ENCODE measurements at regions not wholly inside any gene's neighbourhood (a gene's known extent, or its start where the extent isn't known, plus 50 kb on each side); places are given as distances from the start of the nearest gene placed in this dataset.

DNA sequence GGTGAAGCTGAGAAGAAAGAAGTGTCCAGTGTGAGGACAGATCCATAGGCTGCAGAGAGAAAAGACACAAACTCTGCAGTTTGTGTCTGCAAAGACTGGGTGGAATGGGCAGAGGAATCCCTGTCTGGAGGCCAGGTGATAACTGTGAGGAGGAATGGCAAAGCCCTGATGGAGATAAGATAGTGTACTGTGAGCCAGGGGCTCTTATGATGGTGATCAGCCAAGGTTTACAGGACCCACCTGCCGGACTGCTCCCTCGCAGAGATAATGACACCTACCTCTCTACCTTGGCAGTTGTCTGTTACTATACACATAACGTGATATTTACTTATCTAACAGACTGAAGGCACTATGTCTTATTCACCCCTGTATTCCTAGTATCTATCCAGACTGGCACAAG, 92.6 kb upstream of the ASIC2 start:
- no peak for DNase-seq
- intact Hi-C loops (cut with micrococcal nuclease): no loop called here
- Mint-ChIP-seq H3K4me1 (no peaks in the 10 kb centered on the region), H3K4me3 (no peak overlapping the region), H3K27me3 (no peaks in the 10 kb centered on the region), H3K36me3 (ENCODE audit: low read depth) (no peaks in the 10 kb centered on the region), H3K9me3 (no peaks in the 10 kb centered on the region), H3K27ac (no peak overlapping the region)

DNA sequence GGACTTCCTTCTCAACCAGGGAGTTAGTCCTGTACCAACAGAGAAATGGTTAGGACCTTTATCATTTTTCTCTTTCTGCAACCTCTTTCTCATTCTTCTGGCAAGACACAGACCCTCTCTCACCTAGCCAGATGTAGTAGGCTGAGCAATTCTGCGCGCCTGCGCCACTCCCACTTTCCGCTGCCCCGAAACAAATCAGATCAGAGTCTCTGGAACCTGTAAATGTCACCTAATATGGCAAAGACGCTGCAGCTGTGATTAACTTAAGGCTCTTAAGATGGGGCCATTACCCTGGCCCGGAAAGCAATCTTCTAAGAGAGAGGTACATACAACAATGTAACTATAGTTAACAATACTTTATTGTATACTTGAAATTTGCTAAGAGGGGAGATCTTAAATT, 94.3 kb upstream of the ASIC2 start:
- Mint-ChIP-seq H3K4me3 (no peak overlapping the region), H3K27ac (no peak overlapping the region), H3K27me3 (no peaks in the 10 kb centered on the region), H3K4me1 (no peaks in the 10 kb centered on the region), H3K9me3 (no peaks in the 10 kb centered on the region), H3K36me3 (ENCODE audit: low read depth) (no peaks in the 10 kb centered on the region)
- DNase-seq: no peak
- intact Hi-C loops (cut with micrococcal nuclease): no loop called here

DNA sequence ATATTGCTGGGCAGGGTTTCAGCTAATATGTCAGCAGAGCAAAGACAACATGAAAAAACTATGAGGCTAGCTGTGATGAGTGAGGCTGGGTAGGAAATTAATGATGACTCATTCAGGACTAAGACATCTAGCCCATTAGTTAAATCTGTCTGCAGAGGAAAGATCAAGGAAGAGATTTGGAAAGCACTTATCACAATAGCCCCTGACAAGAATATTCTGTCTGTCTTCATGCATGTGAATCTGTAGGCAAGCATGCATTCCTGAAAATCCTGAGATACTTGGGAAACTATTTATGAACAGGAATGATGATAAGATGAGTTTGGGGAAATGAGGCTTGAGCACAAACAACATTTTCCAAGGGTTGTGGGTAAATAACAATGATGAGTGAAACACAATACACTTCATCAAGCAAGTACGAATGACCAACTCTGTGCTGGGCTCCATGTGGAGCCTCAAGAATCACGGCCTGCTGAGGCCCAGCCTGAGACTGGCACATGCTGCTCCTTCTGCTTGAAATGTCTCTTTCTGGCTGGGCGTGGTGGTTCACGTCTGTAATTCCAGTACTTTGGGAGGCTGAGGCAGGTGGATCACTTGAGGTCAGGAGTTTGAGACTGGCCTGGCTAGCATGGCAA, 96.5 kb upstream of the ASIC2 start:
- Mint-ChIP-seq H3K27ac (no peak overlapping the region), H3K4me3 (no peak overlapping the region), H3K4me1 (no peaks in the 10 kb centered on the region), H3K27me3 (no peaks in the 10 kb centered on the region), H3K36me3 (ENCODE audit: low read depth) (no peaks in the 10 kb centered on the region), H3K9me3 (no peaks in the 10 kb centered on the region)
- intact Hi-C loops (cut with micrococcal nuclease): no loop called here
- DNase-seq: no peak

DNA sequence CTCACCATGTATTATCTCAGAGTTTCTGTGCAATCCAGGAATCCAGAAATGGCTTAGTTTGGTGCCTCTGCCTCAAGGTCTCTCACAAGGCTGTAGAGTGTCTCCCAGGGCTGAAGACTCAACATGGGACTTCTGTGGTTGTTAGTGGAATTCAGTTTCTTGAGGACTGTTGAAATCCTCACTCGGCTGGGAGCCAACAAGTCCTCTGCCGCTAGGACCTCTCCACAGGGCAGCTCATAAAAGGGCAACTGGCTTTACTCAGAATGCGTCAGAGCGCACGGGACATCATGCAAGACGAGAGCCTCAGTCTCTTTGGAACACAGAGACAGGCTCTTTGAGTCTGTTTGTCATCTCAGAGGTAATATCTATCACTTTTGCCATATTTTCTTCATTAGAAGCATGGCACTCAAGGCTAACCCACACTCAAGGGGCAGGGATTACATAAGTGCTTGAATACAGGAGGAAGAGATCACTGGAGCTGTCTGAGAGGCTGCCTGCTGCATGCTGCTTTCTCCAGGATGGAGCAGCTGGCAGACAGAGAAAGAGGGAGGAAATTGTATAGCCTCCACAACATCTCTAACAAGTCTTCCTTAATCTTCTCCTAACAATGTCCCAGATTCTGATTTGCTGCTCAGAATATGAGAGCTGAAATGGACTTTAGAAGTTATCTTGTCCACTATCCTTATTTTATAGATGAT, 97.5 kb upstream of the ASIC2 start:
- Mint-ChIP-seq H3K36me3 (ENCODE audit: low read depth) (no peaks in the 10 kb centered on the region), H3K27me3 (no peaks in the 10 kb centered on the region), H3K4me3 (no peak overlapping the region), H3K9me3 (no peaks in the 10 kb centered on the region), H3K27ac (no peak overlapping the region), H3K4me1 (no peaks in the 10 kb centered on the region)
- intact Hi-C loops (cut with micrococcal nuclease): no loop called here
- DNase-seq: no peak

DNA sequence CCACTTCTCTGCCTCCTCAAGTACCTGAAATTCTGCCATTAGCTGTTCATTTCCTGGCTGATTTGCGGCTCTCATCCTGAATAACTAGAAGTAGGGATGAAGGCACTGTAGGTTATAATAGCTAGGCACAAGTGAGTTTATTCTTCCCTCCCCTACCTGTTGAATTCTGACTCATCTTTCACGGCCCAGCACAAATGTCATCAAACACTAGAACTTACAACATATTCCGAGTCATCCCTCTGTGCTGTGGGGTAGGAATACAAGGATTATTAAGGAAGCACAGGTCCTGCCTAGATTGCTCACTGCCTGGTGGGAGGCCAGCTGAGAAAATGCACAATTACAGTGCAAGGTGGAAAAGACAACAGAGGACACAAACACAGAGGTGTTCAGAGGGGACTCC, 103.7 kb upstream of the ASIC2 start:
- intact Hi-C loops (cut with micrococcal nuclease): no loop called here
- no peaks in the 10 kb centered on the region for H3K4me1 Mint-ChIP-seq
- no peaks in the 10 kb centered on the region for H3K9me3 Mint-ChIP-seq
- H3K27ac Mint-ChIP-seq: no peak overlapping the region
- H3K27me3 Mint-ChIP-seq: no peaks in the 10 kb centered on the region
- DNase-seq: no peak
- no peaks in the 10 kb centered on the region for H3K36me3 Mint-ChIP-seq (ENCODE audit: low read depth)
- no peak overlapping the region for H3K4me3 Mint-ChIP-seq

DNA sequence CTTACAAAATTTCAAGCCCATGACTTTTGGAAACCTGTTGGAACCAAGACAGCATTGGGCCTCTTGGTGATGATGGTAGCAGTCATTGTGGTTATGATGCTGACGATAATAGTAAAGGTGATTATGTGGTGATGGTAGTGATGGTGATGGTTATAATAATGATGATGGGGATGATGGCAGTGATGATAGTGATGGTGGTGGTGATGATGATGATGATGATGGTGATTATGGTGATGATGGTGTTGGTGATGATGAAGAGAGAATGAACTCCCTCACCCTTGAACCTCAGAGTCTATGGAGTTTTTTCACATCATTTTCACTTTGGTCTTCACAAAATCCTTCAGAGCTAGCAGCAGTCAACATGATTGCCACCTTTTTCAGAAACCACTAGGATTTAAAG, 105.3 kb upstream of the ASIC2 start:
- no peaks in the 10 kb centered on the region for H3K36me3 Mint-ChIP-seq (ENCODE audit: low read depth)
- H3K4me3 Mint-ChIP-seq: no peak overlapping the region
- no peak overlapping the region for H3K27ac Mint-ChIP-seq
- intact Hi-C loops (cut with micrococcal nuclease): no loop called here
- no peak for DNase-seq
- H3K4me1 Mint-ChIP-seq: no peaks in the 10 kb centered on the region
- H3K9me3 Mint-ChIP-seq: no peaks in the 10 kb centered on the region
- no peaks in the 10 kb centered on the region for H3K27me3 Mint-ChIP-seq

DNA sequence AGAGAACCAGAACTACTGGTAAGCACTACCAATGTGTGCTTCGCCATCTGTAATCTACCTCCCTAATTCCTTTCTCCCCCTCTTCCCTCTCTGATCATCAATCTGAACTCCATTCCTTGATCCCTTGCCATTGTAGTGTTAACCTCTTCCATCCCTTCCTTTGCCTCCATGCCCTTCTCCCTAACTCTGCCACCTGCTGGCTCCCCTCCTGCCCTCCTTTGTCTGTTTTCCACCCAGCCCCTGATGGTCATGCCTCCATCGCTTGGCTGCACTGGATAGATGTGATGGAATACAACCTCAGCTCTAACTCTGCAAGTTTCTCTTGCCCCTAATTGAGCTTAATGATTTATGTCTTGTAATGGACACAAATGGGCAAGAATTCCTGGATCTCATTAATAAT, 108.2 kb upstream of the ASIC2 start:
- no peaks in the 10 kb centered on the region for H3K4me1 Mint-ChIP-seq
- H3K36me3 Mint-ChIP-seq (ENCODE audit: low read depth): no peaks in the 10 kb centered on the region
- H3K4me3 Mint-ChIP-seq: no peak overlapping the region
- H3K27ac Mint-ChIP-seq: no peak overlapping the region
- no peaks in the 10 kb centered on the region for H3K9me3 Mint-ChIP-seq
- H3K27me3 Mint-ChIP-seq: no peaks in the 10 kb centered on the region
- no peak for DNase-seq
- intact Hi-C loops (cut with micrococcal nuclease): no loop called here

DNA sequence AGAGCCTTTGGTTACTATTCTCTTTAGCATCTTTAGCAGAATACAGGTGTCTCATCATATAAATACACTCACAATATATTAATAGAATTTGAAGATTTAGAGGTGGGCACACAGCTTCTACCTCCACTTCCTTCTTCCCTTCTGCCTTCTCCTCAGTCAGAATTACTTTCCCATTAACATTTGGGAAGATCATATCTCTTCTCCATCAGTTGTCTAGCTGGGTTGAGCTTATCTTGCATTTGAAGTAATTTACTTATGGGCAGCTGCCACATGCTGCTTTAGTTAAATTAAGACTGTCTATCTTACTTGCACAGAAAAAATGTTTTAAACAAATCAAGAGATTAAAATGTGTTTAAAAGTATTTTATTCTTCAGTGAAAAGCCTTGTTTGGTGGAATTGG, 110.1 kb upstream of the ASIC2 start:
- no peak overlapping the region for H3K4me3 Mint-ChIP-seq
- H3K36me3 Mint-ChIP-seq (ENCODE audit: low read depth): no peaks in the 10 kb centered on the region
- no peaks in the 10 kb centered on the region for H3K4me1 Mint-ChIP-seq
- no peak for DNase-seq
- H3K27ac Mint-ChIP-seq: no peak overlapping the region
- no peaks in the 10 kb centered on the region for H3K9me3 Mint-ChIP-seq
- intact Hi-C loops (cut with micrococcal nuclease): no loop called here
- H3K27me3 Mint-ChIP-seq: no peaks in the 10 kb centered on the region

DNA sequence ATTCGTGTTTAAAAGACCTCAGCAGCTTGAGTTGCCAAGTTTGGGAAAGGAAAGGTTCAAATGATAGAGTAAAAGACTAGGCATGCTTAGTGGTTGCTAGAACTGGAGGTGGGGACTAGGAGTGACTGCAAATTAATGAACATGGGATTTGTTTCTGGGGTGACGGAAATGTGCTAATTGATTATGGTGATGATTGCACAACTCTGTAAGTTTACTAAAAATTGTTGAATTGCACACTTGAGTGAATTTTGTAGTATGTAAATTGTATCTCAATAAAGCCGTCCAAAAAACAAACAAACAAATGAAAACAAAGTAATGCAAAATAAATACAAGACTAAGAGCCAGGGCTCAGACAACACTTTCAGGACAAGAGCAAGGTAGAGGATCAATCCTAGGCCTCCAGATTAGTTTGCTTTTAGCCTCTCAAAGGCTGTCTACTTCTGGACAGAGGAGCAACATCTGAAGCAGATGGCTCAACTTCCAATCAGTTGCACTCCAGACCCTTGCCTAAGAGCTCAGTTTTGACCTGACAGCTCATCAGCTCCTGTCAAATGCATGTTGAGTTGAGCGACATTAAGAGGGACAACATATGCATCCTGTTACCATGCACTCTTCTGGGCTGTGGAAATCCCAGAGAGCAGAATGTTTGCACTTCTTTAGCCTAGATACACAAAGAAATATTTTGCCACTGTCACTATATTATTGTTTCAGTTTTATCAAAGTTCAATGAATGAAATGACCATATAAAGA, 111.2 kb upstream of the ASIC2 start:
- intact Hi-C loops (cut with micrococcal nuclease): no loop called here
- Mint-ChIP-seq H3K4me3 (no peak overlapping the region), H3K9me3 (no peaks in the 10 kb centered on the region), H3K36me3 (ENCODE audit: low read depth) (no peaks in the 10 kb centered on the region), H3K27ac (no peak overlapping the region), H3K4me1 (no peaks in the 10 kb centered on the region), H3K27me3 (no peaks in the 10 kb centered on the region)
- no peak for DNase-seq

DNA sequence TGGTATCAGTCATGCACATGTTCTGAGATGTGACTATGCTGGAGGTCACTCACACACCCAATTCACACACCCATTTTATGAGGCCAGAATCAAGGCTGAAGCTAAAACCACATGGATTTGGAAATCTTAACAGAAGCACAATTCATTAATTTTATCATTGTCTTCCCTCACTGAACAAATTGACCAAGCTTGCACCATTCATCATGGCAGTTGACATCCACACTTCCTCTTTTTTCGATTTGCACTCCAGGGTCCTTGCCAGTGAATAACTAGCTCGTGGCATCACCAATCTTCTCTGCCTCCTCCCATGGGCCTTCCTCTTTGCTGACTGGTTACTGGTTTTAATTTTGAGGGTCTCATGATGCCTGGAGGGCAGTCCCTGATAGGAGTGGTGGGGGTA, 123.0 kb upstream of the ASIC2 start:
- Mint-ChIP-seq H3K4me1 (no peaks in the 10 kb centered on the region), H3K27ac (no peak overlapping the region), H3K4me3 (no peak overlapping the region), H3K27me3 (no peaks in the 10 kb centered on the region), H3K36me3 (ENCODE audit: low read depth) (no peaks in the 10 kb centered on the region), H3K9me3 (no peaks in the 10 kb centered on the region)
- DNase-seq: no peak
- intact Hi-C loops (cut with micrococcal nuclease): no loop called here

DNA sequence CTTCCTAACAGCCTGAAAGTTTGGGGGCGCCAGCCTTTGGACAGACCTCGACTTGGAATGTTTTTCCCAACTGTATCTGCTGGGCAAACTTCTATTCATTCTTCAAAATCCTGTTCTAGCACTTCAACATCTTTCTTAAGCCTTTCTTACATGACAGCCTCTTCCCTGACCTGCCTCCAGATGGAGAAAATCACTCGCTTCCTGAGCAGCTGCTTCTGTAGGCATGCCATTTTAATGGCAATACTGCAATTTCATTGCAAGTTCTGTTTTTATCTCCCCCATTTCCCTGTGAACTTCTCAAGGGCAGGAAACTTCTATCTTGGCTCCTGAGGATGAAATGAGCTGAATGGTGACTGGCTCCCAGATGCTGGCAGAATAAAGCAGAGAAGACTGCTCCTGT, 128.8 kb upstream of the ASIC2 start:
- H3K27ac Mint-ChIP-seq: no peak overlapping the region
- no peaks in the 10 kb centered on the region for H3K9me3 Mint-ChIP-seq
- H3K36me3 Mint-ChIP-seq (ENCODE audit: low read depth): no peaks in the 10 kb centered on the region
- no peaks in the 10 kb centered on the region for H3K4me1 Mint-ChIP-seq
- H3K27me3 Mint-ChIP-seq: no peaks in the 10 kb centered on the region
- H3K4me3 Mint-ChIP-seq: no peak overlapping the region
- DNase-seq: no peak
- intact Hi-C loops (cut with micrococcal nuclease): no loop called here

DNA sequence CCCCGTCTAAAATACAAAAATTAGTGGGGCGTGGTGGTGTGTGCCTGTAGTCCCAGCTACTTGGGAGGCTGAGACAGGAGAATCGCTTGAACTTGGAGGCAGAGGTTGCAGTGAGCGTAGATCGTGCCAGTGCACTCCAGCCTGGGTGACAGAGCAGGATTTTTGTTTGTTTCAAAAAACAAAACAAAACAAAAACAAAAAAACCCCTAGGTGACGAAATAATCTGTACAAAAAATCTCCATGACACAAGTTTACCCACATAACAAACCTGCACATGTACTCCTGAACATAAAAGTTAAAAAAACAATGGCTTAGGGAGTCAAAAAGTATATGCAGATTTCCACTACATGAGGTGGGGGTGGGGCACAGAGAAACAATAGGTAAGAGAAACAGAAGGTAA, 140.5 kb upstream of the ASIC2 start:
- no peaks in the 10 kb centered on the region for H3K27me3 Mint-ChIP-seq
- H3K27ac Mint-ChIP-seq: no peak overlapping the region
- DNase-seq: no peak
- H3K9me3 Mint-ChIP-seq: no peaks in the 10 kb centered on the region
- H3K4me1 Mint-ChIP-seq: no peaks in the 10 kb centered on the region
- no peak overlapping the region for H3K4me3 Mint-ChIP-seq
- intact Hi-C loops (cut with micrococcal nuclease): no loop called here
- H3K36me3 Mint-ChIP-seq (ENCODE audit: low read depth): no peaks in the 10 kb centered on the region

DNA sequence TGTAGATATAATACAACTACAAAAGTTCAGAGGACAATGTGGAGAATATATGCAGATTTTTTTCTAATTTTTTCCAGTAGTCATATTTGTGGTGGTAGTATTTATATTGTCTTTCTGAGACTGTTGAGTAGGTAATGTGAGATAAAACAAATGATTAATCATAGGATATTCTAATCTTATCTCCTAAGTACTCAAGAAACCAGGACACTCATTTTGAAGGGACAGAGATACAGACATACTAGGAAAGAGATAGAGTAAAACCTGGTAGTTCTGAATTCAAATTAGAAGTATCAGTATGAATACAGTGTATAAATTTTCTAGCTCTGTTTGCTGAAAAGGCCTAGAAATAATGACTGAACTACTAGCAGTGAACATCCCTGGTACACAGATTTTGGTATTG, 141.7 kb upstream of the ASIC2 start:
- H3K27ac Mint-ChIP-seq: no peak overlapping the region
- no peaks in the 10 kb centered on the region for H3K27me3 Mint-ChIP-seq
- H3K9me3 Mint-ChIP-seq: no peaks in the 10 kb centered on the region
- intact Hi-C loops (cut with micrococcal nuclease): no loop called here
- no peaks in the 10 kb centered on the region for H3K4me1 Mint-ChIP-seq
- H3K36me3 Mint-ChIP-seq (ENCODE audit: low read depth): no peaks in the 10 kb centered on the region
- no peak overlapping the region for H3K4me3 Mint-ChIP-seq
- no peak for DNase-seq

DNA sequence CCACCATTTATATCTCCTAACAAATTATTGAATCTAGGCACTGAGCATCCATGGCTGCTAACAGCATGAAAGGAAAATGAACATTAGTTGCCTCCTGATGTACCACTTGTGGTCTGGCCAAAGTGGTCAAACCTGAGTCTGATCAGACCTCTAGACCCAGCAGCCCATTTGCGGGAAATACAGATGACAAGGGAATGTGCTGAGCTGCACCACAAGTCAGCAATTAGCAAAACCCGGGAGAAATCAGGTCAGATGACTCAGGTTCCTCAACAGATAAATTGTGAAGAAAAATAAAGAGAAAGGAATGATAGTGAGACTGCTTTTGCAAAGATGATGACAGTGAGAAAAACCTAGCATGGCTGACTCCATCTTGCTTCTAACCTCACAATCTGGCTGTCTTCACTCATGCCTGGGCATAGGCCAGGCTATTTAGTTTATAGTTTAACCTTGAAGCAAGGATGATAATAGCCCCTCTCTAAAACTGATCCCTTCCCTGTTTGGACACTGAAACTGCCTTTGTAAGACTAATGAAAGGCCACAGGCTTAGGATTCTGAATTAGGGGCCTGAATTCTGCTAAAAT, 142.7 kb upstream of the ASIC2 start:
- Mint-ChIP-seq H3K36me3 (ENCODE audit: low read depth) (no peaks in the 10 kb centered on the region), H3K27ac (no peak overlapping the region), H3K27me3 (no peaks in the 10 kb centered on the region), H3K4me1 (no peaks in the 10 kb centered on the region), H3K9me3 (no peaks in the 10 kb centered on the region), H3K4me3 (no peak overlapping the region)
- intact Hi-C loops (cut with micrococcal nuclease): no loop called here
- no peak for DNase-seq

All from activated CD4-positive, alpha-beta T cell treated with anti-CD3 and anti-CD28 coated beads, Interleukin-2, amount 10 ng/mL, durations not matched to agents 24 days and 14 days (primary cell).